GM12891 (cell line): ENCODE measurements at regions not wholly inside any gene's neighbourhood (a gene's known extent, or its start where the extent isn't known, plus 50 kb on each side); places are given as distances from the start of the nearest gene placed in this dataset.

Experiments used
- PAX5 ChIP-seq: IDR thresholded peaks from 2 replicates; pipeline ENCODE4 v1.6.1; 2011; ENCODE audit warnings: low read length, moderate library complexity, mild to moderate bottlenecking; ENCODE audit not compliant: insufficient read depth, severe bottlenecking
- POLR2A ChIP-seq: IDR thresholded peaks from 2 replicates; pipeline ENCODE4 v1.6.1; 2011; ENCODE audit warnings: low read depth, low read length, control low read depth
- POLR2AphosphoS5 ChIP-seq: IDR thresholded peaks from 2 replicates; pipeline ENCODE4 v1.6.1; 2011; ENCODE audit warnings: low read depth, low read length, control low read depth
- SPI1 ChIP-seq: IDR thresholded peaks from 2 replicates; pipeline ENCODE4 v1.6.1; 2011; ENCODE audit warnings: low read depth, low read length, control low read depth
- TAF1 ChIP-seq: IDR thresholded peaks from 2 replicates; pipeline ENCODE4 v1.6.1; 2011; ENCODE audit warnings: low read depth, low read length, control low read depth

DNA sequence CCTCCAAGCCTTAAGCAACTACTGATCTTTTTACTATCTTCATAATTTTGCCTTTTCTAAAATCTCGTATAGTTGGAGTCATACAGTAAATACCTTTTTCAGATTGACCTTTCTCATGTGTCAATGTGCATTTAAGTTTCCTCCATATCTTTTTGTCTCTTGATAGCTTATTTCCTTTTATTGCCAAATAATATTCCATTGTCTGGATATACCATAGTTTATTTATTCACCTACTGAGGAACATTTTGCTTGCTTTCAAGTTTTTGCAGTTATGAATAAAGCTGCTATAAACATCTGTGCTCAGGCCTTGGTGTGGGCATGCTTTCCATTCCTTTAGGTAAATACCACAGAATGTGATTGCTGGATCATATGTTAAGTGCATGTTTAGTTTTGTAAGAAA lies 161.2 kb upstream of the GNAI1 start:
- TF ChIP-seq POLR2A (no peak), POLR2AphosphoS5 (no peak), PAX5 (no peak), TAF1 (no peak), SPI1 (no peak)
